SKM-1 treated with dmso at 0.1 percent for 144 hours (cell line): ENCODE measurements at regions not wholly inside any gene's neighbourhood (a gene's known extent, or its start where the extent isn't known, plus 50 kb on each side); places are given as distances from the start of the nearest gene placed in this dataset.
"Not testable (repeated sequence)": the region's sequence is repeated elsewhere in the genome, so short reads cannot be mapped to it uniquely, and the experiment has no call there.

Experiments used
- DNase-seq: peaks from one replicate; lab custom pipeline; 2025; ENCODE audit not compliant: unreplicated experiment; lab: John Stamatoyannopoulos, UW

GRCh38 chr3:103847081-103848062, 1412.6 kb downstream of the ZPLD1 start:
- no peak for DNase-seq

DNA sequence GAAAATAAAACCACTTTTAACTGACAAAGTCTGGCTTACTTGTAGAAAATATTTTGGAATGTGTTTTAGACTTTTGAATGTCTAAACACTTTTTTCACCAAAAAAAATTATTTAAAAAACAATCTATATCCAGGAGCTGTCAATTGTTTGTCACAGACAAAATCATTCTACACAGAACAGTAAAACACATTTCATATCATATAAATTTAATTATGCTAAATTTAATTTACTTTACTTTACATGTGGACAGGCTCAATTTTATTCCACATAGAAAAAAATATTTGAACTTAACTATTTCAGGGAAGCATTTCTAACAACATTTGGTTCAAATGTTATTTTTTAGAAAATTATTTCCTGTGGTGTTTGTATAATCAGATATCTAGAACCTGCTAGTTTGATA, 1417.0 kb downstream of the ZPLD1 start:
- no peak for DNase-seq

GRCh38 chr3:103862415-103862814, 1427.6 kb downstream of the ZPLD1 start:
- DNase-seq: no peak

DNA sequence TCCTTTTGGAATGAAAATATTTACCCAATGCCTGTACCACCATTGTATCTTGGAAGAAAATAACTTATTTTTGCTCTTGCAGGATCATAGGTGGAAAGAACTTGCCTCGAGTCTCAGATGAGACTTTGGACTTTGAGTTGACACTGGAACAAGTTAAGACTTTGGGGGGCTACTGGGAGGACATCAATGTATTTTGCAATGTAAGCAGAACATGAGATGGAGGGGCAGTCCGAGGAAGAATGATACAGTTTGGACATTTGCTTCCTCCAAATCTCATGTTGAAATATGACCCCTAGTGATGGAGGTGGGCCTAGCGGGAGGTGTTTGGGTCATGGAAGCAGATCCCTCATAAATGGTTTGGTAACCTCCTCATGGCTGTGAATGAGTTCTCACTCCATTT, 1428.6 kb downstream of the ZPLD1 start:
- no peak for DNase-seq

- DNase-seq: no peak
Measured at GRCh38 chr3:103866113-103866512, 1431.3 kb downstream of the ZPLD1 start.

DNA sequence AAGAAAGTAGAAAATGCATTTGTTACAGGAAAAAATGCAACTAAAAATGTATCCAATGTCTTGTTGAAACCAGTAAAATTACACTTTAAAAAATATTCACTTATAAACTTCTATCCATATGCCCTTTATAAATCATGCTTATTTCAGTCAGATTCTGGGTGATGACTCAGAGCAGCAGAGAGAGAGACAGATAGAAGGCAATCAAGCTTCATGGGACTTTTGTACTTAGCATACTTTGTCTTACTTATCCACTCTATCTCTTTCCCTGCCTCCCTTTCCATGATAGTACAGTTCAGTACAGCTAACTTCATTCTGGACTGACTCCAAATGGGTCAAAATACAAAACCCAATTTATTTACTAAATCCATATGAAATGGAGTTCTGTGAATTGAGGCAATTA, 1438.2 kb downstream of the ZPLD1 start:
- DNase-seq: no peak

- no peak for DNase-seq
Measured at GRCh38 chr3:103873897-103874545, 1439.2 kb downstream of the ZPLD1 start.

DNA sequence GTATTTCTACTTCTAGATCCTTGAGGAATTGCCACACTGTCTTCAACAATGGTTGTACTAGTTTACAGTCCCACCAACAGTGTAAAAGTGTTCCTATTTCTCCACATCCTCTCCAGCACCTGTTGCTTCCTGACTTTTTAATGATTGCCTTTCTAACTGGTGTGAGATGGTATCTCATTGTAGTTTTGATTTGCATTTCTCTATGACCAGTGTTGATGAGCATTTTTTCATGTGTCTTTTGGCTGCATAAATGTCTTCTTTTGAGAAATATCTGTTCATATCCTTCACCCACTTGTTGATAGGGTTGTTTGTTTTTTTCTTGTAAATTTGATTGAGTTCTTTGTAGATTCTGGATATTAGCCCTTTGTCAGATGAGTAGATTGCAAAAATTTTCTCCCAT, 1447.0 kb downstream of the ZPLD1 start:
- not testable (repeated sequence) for DNase-seq

DNA sequence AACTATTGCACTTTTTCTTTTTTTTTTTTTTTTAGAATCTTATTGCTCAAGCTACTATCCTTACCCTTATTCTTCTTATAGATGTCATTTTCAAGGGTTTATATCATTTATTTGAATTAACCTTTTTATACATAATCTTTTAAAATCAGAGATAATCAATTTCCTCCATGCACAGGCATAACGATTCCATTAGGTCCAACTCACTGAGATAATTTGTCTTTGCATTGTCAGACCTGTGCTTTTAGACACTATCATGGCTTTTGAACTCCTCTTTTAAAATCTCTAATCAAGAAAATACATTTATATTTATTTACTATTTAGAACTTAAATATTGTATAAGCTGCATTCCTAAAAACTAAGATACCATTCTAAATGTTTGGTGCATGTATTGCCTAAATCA, 1454.9 kb downstream of the ZPLD1 start:
- no peak for DNase-seq

DNA sequence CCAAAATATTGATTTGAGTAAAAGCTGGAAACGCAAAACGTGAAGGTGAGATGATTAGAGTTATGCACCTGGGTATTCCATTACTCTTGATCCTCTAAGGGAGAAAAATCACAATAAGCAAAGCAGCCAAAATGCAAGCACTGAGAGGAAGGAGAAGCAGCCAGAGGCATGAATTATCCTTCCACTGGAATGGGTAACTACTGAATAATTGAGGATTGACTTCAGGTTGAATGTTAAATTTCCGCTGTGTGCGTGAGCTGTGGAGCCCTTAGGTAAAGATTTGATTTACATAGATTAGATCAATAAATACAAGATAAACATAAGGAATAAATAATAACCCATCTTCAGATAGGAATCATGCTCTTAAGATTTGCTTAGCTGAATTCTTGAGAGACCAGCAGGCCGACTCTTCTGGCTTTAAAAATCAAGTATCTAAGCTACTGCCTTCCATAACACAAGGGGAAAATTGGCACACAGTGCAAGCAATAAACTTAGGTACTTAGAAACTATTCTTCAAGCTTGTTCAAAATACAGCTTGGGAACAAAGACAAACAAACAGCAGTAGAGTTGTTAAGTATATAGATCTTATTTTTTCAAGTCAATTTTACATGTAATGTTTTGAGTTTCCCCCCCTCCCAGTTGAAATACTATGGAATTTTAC, 1459.5 kb downstream of the ZPLD1 start:
- no peak for DNase-seq

- DNase-seq: no peak
Measured at GRCh38 chr3:103899328-103899727, 1464.5 kb downstream of the ZPLD1 start.

- no peak for DNase-seq
Measured at GRCh38 chr3:103904991-103905390, 1461.7 kb upstream of the ALCAM start.

GRCh38 chr3:103906304-103906703, 1460.4 kb upstream of the ALCAM start:
- DNase-seq: no peak

DNA sequence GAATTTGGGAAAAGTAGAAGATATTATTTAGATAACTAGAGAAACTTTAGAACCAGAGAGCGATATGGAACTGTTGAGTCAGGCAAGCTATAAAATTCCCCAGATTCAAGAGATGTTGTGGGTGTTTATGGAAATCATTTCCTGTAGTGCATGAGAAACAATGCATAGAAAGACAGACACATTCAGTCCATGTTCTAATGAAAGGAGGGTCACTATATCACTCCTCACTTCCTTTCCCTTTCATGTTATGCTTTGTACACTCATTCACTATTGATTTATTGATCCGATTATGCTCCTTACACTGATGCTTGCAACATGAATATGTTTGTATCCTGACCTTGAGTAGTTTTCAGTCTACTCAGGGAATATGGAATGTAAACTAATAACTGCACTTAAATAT, 1459.9 kb upstream of the ALCAM start:
- DNase-seq: no peak

DNA sequence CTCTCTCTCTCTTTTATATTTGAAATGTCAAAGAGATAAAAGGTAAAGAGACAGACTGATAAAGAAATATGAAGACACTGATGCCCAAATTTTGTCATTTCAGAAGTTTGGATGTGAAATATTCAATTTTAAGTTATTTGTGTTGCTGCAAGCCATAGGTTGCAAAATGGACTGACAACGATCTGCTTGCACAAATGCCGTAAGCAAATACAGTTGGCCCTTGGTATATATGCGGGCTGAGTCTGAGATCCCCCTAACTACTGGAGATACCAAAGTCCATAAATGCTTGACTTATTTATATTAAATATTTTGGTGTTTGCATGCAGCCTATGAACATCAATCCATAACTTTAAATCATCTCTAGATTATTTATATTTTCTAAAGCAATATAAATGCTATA, 1459.1 kb upstream of the ALCAM start:
- no peak for DNase-seq

GRCh38 chr3:103909395-103909794, 1457.3 kb upstream of the ALCAM start:
- DNase-seq: no peak

DNA sequence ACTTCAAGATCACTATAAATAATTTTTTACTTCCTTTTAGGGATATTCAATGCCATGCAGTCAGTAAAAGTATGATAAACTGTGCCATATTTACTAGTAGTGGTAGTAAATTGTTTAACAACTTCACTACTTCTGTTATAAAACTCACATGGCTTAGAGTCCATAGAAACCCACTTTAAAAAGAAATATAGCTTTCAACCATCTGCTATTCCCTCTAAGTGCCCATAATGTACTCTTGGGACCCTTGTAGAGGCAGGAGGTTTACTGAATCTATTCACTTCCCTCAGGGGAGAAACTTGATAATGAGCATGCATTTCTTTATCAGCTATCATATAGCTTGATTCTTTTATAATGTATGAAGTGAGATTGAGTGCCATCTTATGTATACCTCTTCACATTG, 1448.4 kb upstream of the ALCAM start:
- DNase-seq: no peak

DNA sequence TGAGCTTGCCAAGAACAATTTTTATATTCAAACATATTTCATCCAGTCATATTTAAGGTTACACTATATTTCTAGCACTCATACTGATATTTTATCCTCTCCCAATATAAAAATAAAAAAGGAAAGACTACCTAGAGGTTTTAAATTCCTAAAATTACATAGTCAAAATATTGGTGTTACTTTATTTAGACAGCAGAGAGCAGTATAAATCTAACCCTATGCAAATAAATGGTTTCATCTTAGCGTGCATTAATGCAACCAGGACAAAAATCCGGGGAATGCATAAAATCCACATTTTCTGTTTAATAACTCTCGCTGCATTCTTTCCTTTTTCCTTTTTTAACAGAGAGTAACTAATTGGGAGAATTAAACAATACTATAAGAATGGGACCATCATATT, 1447.4 kb upstream of the ALCAM start:
- no peak for DNase-seq

DNA sequence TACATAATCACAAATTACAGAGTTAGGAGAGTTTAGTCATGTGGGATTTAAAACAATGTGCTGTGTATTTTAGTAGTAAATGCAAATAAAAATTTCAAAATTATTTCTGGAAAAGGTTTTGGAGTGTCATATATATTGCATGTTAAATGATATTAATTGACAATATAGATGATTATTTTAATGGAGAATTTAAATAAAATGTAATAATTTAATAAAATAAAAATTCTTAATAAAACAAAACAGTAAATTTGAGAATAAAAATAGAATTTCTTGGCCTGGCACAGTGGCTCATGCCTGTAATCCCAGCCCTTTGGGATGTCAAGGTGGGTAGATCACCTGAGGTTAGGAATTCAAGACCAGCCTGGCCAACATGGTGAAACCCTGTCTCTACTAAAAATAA, 1442.8 kb upstream of the ALCAM start:
- DNase-seq: no peak

DNA sequence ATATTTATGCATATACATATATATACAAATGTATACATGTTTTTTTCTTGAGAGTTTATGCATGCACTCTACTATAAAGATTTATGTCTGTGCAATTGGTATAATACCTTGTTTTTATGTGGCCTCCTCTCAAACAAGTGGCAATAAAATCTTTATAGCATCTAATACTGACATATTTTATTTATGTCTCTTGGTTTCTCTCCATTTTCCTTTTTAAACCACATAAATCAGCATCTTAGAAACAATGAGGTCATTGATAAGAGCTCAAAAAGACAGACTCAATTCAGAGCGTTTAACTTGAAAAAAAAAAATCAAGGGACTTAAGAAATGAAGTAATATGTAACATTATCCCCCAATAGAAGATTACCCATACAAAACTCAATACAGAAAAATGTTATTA, 1442.2 kb upstream of the ALCAM start:
- no peak for DNase-seq

DNA sequence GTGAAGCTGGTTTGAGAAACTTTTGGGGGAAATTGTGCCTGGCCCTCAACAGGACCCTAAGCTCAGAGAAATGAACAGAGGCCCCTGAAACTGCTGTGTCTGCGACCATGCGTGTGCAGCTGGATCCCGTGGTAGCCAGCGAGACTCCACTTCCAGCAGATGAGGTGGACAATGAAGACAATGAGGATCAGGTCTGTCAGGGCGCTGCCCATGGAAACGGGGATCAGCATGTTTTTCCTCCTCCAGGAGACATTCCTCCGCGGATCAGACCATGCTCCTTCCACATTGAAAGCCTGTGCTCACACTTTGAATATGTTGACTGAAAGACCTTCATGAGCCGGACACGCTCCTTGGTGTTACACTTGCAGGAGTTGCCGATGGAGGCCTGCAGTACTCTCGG, 1439.8 kb upstream of the ALCAM start:
- DNase-seq: no peak

- no peak for DNase-seq
Measured at GRCh38 chr3:103927896-103928295, 1438.8 kb upstream of the ALCAM start.
